ENCODE measurements at regions not wholly inside any gene's neighbourhood (a gene's known extent, or its start where the extent isn't known, plus 50 kb on each side); places are given as distances from the start of the nearest gene placed in this dataset.

GRCh38 chr4:160350944-160351343, 1248.1 kb downstream of the RAPGEF2 start (continued):
- TF ChIP-seq RBBP5 (IDR thresholded peaks at IDR 0.05; ENCODE audit: borderline replicate concordance, low read depth, low read length) (no peak), TAF7 (optimal IDR thresholded peaks at IDR 0.05; ENCODE audit: borderline replicate concordance, low read depth, low read length) (no peak), SP1 (IDR thresholded peaks at IDR 0.05; ENCODE audit: low read depth, low read length) (no peak), KDM1A (IDR thresholded peaks at IDR 0.05; ENCODE audit: borderline replicate concordance, low read length) (no peak)

All from H1 (cell line).